ENCODE measurements at regions not wholly inside any gene's neighbourhood (a gene's known extent, or its start where the extent isn't known, plus 50 kb on each side); places are given as distances from the start of the nearest gene placed in this dataset.
A peak's percentile ranks its signal among the peaks of the same experiment; 100 is the strongest.

GRCh38 chr2:166614029-166614428, 120.0 kb upstream of the SCN7A start:
- peak in 1 of 8 experiments; percentile 53 for ATAC-seq (replicated peaks in 6 of 8)
- Histone ChIP-seq H3K27ac (no peak overlapping the region), H3K4me3 (no peak overlapping the region), H3K4me1 (replicated peaks in 1 of 2) (no peaks in the 10 kb centered on the region)
- WGBS, 10 experiments, result 0 to 62% (median 41%) methylated on average over 1 to 4 of the region's 4 CpGs; no CpG with 5 or more reads in 1 of the 10 experiments
- in situ Hi-C loops (cut with MboI; ENCODE audit: low pct_unique_long_range_greater_than_20kb in 2 of 9, low sequenced_read_pairs in 9 of 9, unreplicated experiment in 9 of 9), result no loop called here

- in situ Hi-C loops (cut with MboI; ENCODE audit: low pct_unique_long_range_greater_than_20kb in 2 of 9, low sequenced_read_pairs in 9 of 9, unreplicated experiment in 9 of 9), result no loop called here
- no peak for ATAC-seq (replicated peaks in 6 of 8)
- Histone ChIP-seq H3K4me1 (replicated peaks in 1 of 2) (no peaks in the 10 kb centered on the region), H3K27ac (no peak overlapping the region), H3K4me3 (no peak overlapping the region)
- WGBS, 10 experiments, result 11 to 100% (median 88%) methylated on average over 1 of the region's 1 CpG
These were observed 119.2 kb upstream of the SCN7A start for GRCh38 chr2:166613226-166613625.

GRCh38 chr2:166612214-166612613, 118.2 kb upstream of the SCN7A start:
- Histone ChIP-seq H3K4me1 (replicated peaks in 1 of 2) (no peaks in the 10 kb centered on the region), H3K27ac (no peak overlapping the region), H3K4me3 (no peak overlapping the region)
- ATAC-seq (replicated peaks in 6 of 8), result no peak
- 19 to 100% (median 73%) methylated on average over 1 to 6 of the region's 6 CpGs for WGBS, 10 experiments
- in situ Hi-C loops (cut with MboI; ENCODE audit: low pct_unique_long_range_greater_than_20kb in 2 of 9, low sequenced_read_pairs in 9 of 9, unreplicated experiment in 9 of 9), result no loop called here

DNA sequence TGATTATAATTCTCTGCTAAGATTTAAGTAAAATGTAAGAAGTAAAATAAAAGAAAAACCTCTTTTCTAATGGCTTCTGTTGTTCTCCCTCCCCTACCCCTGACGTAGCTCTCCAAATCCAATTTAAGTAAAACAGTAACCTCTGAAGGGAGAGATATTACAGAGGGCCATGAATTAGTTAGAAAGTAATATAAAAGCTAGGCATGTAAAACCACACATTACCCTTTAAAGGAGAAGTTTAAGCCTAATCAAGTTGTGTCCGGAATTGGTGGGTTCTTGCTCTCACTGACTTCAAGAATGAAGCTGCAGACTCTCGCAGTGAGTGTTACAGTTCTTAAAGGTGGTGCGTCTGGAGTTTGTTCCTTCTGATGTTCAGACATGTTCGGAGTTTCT, 116.9 kb upstream of the SCN7A start:
- WGBS, 10 experiments, result 22 to 100% (median 95%) methylated on average over 1 to 5 of the region's 5 CpGs; no CpG with 5 or more reads in 2 of the 10 experiments

DNA sequence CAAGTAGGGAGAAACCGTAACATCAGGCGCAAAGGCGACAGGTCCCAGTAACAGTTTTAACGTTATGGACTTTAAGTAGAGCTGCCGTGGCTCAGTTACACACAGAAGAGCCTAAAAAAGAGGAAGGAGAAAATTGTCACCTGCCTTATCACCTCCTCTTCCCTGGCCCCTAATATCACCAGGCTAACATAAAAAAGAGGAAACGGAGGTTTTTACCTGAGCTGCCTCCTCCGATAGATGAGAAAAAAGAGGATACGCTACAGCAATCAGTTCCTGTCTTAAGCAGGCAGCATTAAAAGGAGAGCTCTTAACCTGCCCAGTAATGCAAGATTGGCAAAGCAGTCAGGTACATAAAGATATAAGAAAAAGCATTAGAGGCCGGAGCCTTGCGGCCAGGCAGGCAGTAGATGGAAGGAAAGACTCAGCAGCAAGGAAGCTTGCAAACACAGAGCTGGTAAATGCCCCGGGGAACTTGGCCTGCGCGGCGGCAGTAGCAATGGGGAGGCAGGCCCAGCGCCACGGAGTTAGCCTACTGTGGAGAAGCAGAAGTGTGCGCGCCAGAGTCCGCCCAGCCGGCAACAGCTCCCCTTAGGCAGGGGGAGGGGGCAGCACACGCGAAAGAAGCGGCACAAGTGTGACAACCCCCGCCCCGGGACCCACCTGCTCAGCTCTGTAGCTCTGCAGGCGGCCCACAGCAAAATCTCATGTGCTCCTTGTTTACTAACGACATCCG, 116.3 kb upstream of the SCN7A start:
- no peak overlapping the region for H3K4me3 ChIP-seq
- 39 to 91% (median 61%) methylated on average over 7 to 14 of the region's 28 CpGs; no CpG with 5 or more reads in 1 of the 10 experiments for WGBS, 10 experiments
- no peak overlapping the region for H3K27ac ChIP-seq
- in situ Hi-C loops (cut with MboI; ENCODE audit: low pct_unique_long_range_greater_than_20kb in 2 of 9, low sequenced_read_pairs in 9 of 9, unreplicated experiment in 9 of 9), result no loop called here
- H3K4me1 ChIP-seq (replicated peaks in 1 of 2), result no peaks in the 10 kb centered on the region
- peak in 1 of 8 experiments; percentile 65 for ATAC-seq (replicated peaks in 6 of 8)

More for the DNA sequence above, 116.9 kb upstream of the SCN7A start:
- H3K4me1 ChIP-seq (replicated peaks in 1 of 2), result no peaks in the 10 kb centered on the region
- in situ Hi-C loops (cut with MboI; ENCODE audit: low pct_unique_long_range_greater_than_20kb in 2 of 9, low sequenced_read_pairs in 9 of 9, unreplicated experiment in 9 of 9), result no loop called here
- no peak overlapping the region for H3K27ac ChIP-seq
- no peak for ATAC-seq (replicated peaks in 6 of 8)
- H3K4me3 ChIP-seq, result no peak overlapping the region

GRCh38 chr2:166609183-166609959, 115.3 kb upstream of the SCN7A start:
- WGBS, 10 experiments, result 35 to 94% (median 80%) methylated on average over 2 to 22 of the region's 24 CpGs; no CpG with 5 or more reads in 1 of the 10 experiments
- in situ Hi-C loops (cut with MboI; ENCODE audit: low pct_unique_long_range_greater_than_20kb in 2 of 9, low sequenced_read_pairs in 9 of 9, unreplicated experiment in 9 of 9), result no loop called here
- H3K27ac ChIP-seq, result no peak overlapping the region
- ATAC-seq (replicated peaks in 6 of 8), result no peak
- H3K4me3 ChIP-seq, result no peak overlapping the region
- H3K4me1 ChIP-seq (replicated peaks in 1 of 2), result no peaks in the 10 kb centered on the region

GRCh38 chr2:166607880-166608279, 113.8 kb upstream of the SCN7A start:
- WGBS, 10 experiments, result 0 to 100% (median 87%) methylated on average over 1 to 2 of the region's 2 CpGs; no CpG with 5 or more reads in 3 of the 10 experiments
- in situ Hi-C loops (cut with MboI; ENCODE audit: low pct_unique_long_range_greater_than_20kb in 2 of 9, low sequenced_read_pairs in 9 of 9, unreplicated experiment in 9 of 9), result no loop called here
- ATAC-seq (replicated peaks in 6 of 8), result peak in 3 of 8 experiments; percentile 46 to 86 (median 86)
- Histone ChIP-seq H3K4me1 (replicated peaks in 1 of 2) (no peaks in the 10 kb centered on the region), H3K4me3 (no peak overlapping the region), H3K27ac (no peak overlapping the region)

DNA sequence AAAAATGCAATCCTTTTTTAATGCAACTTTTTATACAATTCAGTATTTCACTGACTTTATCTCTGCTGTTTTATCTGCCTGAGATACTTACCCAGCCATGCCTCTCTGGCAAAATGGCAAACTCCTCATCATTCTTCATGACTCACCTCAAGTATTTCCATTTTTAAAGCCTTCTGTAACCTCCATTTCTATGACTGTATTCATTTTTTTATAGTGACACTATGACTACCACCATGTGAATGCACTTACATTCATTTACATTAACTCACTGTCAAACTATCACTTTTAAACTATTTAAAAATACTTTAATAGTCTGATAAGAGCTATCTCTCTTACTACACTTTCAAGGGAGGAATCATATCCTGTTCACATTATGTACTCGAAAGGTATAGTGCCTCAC, 99.4 kb upstream of the SCN7A start:
- Histone ChIP-seq H3K4me3 (no peak overlapping the region), H3K4me1 (replicated peaks in 1 of 2) (no peaks in the 10 kb centered on the region), H3K27ac (no peak overlapping the region)
- 0 to 100% (median 80%) methylated on average over 1 of the region's 1 CpG; no CpG with 5 or more reads in 1 of the 10 experiments for WGBS, 10 experiments
- in situ Hi-C loops (cut with MboI; ENCODE audit: low pct_unique_long_range_greater_than_20kb in 2 of 9, low sequenced_read_pairs in 9 of 9, unreplicated experiment in 9 of 9), result no loop called here
- peak in 1 of 8 experiments; percentile 24 for ATAC-seq (replicated peaks in 6 of 8)

DNA sequence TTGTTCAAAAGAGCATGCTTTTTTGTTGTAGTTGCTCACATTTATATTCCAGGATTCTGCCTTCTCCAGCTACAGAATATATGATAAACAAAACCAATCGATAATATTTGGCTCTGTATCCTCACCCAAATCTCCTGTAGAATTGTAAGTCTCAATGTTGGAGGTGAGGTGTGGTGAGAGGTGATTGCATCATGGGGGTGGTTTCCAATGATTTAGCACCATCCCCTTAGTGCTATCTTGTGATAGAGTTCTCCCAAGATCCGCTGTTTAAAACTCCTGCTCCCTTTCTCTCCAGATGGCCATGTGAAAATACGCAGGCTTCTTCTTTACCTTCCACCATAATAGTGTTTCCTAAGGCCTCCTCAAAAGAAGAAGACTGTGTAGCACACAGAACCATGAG, 98.7 kb upstream of the SCN7A start:
- in situ Hi-C loops (cut with MboI; ENCODE audit: low pct_unique_long_range_greater_than_20kb in 2 of 9, low sequenced_read_pairs in 9 of 9, unreplicated experiment in 9 of 9), result no loop called here
- H3K4me3 ChIP-seq, result no peak overlapping the region
- no peak overlapping the region for H3K27ac ChIP-seq
- no peak for ATAC-seq (replicated peaks in 6 of 8)
- WGBS, 10 experiments, result 18 to 100% (median 83%) methylated on average over 1 to 3 of the region's 3 CpGs; no CpG with 5 or more reads in 2 of the 10 experiments
- H3K4me1 ChIP-seq (replicated peaks in 1 of 2), result no peaks in the 10 kb centered on the region

DNA sequence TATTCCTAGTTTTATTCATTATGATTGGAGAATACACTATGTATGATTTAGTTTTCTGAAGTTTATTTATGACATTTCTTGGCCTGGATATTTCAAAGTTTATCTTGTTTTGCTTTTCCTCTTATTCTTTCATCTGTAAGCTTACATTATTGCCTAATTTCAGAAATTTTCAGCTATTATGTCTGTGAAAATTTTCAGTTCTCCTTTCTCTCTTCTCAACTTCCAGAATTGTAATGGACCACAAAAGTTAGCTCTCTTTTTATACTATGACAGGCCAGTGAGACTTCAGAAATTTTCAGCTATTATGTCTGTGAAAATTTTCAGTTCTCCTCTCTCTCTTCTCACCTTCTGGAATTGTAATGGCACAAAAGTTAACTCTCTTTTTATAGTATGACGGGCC, 97.2 kb upstream of the SCN7A start:
- Histone ChIP-seq H3K4me3 (no peak overlapping the region), H3K27ac (no peak overlapping the region), H3K4me1 (replicated peaks in 1 of 2) (no peaks in the 10 kb centered on the region)
- 0 to 7% (median 0%) methylated on average over 1 of the region's 1 CpG; no CpG with 5 or more reads in 1 of the 10 experiments for WGBS, 10 experiments
- no peak for ATAC-seq (replicated peaks in 6 of 8)
- in situ Hi-C loops (cut with MboI; ENCODE audit: low pct_unique_long_range_greater_than_20kb in 2 of 9, low sequenced_read_pairs in 9 of 9, unreplicated experiment in 9 of 9), result no loop called here

DNA sequence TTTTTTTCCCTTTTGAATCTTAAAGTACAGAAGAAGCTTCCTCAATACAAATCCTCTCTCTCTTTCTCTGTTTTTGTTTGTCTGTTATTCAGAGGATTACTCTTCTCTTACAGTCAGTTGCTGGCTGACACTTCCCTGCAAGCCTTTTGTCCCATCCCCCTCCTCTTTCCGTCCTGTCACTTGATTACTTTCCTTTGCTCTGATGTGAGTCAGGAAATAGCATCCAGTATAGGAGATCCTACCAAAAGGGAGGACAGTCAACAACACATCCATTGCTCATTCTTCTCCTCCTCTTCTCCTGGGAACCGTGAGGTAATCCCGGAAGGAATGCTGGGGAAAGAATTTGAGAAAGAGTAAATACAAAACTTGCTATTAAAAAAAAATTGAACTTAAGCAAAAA, 79.3 kb upstream of the SCN7A start:
- Histone ChIP-seq H3K27ac (no peak overlapping the region), H3K4me1 (replicated peaks in 1 of 2) (peaks cover 4 to 13% of the 10 kb centered on the region in 2 donors), H3K4me3 (no peak overlapping the region)
- 0 to 39% (median 14%) methylated on average over 3 of the region's 3 CpGs; no CpG with 5 or more reads in 2 of the 10 experiments for WGBS, 10 experiments
- in situ Hi-C loops (cut with MboI; ENCODE audit: low pct_unique_long_range_greater_than_20kb in 2 of 9, low sequenced_read_pairs in 9 of 9, unreplicated experiment in 9 of 9), result no loop called here
- ATAC-seq (replicated peaks in 6 of 8), result peak in 5 of 8 experiments; percentile 89 to 98 (median 94)

- in situ Hi-C loops (cut with MboI; ENCODE audit: low pct_unique_long_range_greater_than_20kb in 2 of 9, low sequenced_read_pairs in 9 of 9, unreplicated experiment in 9 of 9), result no loop called here
These were observed 78.9 kb upstream of the SCN7A start for GRCh38 chr2:166572937-166573336.

DNA sequence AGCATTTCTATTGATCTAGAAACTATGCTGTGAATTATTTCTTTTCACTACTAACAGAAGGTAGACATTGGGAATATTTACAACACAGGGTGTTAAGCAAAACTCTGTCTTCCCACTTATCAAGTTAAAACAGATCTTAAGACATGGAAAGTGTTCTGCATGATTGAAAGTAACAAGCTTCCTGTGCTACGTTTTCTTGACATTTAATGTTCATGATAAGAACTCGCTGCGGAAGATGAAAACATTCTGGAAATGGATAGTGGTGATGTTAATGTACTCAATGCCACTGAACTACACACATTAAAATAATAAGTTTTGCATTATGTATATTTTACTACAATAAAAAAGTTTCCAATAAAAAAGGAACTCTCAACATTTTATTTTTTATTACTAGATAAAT, 74.4 kb upstream of the SCN7A start:
- Histone ChIP-seq H3K4me3 (no peak overlapping the region), H3K27ac (no peak overlapping the region), H3K4me1 (replicated peaks in 1 of 2) (peaks cover 4 to 9% of the 10 kb centered on the region in 2 donors)
- in situ Hi-C loops (cut with MboI; ENCODE audit: low pct_unique_long_range_greater_than_20kb in 2 of 9, low sequenced_read_pairs in 9 of 9, unreplicated experiment in 9 of 9), result no loop called here
- WGBS, 10 experiments, result 0 to 100% (median 49%) methylated on average over 1 to 3 of the region's 3 CpGs
- ATAC-seq (replicated peaks in 6 of 8), result peak in 1 of 8 experiments; percentile 26

More at GRCh38 chr2:166572937-166573336, 78.9 kb upstream of the SCN7A start:
- H3K4me1 ChIP-seq (replicated peaks in 1 of 2), result peaks cover 4 to 13% of the 10 kb centered on the region in 2 donors
- no peak overlapping the region for H3K4me3 ChIP-seq
- ATAC-seq (replicated peaks in 6 of 8), result peak in 4 of 8 experiments; percentile 38 to 67 (median 56)
- no peak overlapping the region for H3K27ac ChIP-seq
